ENCODE measurements at regions not wholly inside any gene's neighbourhood (a gene's known extent, or its start where the extent isn't known, plus 50 kb on each side); places are given as distances from the start of the nearest gene placed in this dataset.

DNA sequence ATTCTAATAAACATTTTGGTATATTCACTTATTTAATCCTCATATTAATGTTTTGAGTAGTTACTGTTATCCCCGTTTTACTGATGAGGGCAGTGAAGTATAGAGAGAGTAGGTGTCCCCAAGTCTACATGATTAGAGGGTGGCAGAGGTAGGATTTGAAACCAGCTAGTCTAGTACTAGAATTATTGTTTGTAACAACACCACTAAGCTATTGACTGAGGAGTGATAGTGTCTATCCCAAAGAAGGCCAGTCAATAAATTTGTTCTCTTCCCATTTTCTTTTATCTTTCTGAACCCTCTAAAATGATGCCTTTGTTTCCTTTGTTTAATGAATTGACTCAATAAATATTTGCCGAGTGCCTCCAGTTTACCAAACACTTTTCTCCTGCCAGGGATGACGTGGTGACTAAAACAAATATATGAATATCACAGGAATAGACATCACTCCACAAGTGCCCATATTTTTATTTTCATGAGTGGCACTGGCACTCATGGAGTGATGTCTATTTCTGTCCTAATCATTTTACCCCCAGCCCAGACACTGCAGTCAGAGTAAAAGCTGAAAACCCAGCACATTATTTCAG is 247.5 kb downstream of the SLC16A7 start:
- TF ChIP-seq EP300 (conservative IDR thresholded peaks at IDR 0.05; ENCODE audit: poor library complexity, severe bottlenecking), result no peak
- TF ChIP-seq CTCF (IDR thresholded peaks at IDR 0.05; ENCODE audit: poor library complexity, severe bottlenecking), result no peak
- TF ChIP-seq, protein P1, sequence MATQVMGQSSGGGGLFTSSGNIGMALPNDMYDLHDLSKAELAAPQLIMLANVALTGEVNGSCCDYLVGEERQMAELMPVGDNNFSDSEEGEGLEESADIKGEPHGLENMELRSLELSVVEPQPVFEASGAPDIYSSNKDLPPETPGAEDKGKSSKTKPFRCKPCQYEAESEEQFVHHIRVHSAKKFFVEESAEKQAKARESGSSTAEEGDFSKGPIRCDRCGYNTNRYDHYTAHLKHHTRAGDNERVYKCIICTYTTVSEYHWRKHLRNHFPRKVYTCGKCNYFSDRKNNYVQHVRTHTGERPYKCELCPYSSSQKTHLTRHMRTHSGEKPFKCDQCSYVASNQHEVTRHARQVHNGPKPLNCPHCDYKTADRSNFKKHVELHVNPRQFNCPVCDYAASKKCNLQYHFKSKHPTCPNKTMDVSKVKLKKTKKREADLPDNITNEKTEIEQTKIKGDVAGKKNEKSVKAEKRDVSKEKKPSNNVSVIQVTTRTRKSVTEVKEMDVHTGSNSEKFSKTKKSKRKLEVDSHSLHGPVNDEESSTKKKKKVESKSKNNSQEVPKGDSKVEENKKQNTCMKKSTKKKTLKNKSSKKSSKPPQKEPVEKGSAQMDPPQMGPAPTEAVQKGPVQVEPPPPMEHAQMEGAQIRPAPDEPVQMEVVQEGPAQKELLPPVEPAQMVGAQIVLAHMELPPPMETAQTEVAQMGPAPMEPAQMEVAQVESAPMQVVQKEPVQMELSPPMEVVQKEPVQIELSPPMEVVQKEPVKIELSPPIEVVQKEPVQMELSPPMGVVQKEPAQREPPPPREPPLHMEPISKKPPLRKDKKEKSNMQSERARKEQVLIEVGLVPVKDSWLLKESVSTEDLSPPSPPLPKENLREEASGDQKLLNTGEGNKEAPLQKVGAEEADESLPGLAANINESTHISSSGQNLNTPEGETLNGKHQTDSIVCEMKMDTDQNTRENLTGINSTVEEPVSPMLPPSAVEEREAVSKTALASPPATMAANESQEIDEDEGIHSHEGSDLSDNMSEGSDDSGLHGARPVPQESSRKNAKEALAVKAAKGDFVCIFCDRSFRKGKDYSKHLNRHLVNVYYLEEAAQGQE (IDR thresholded peaks at IDR 0.05; ENCODE audit: borderline replicate concordance), result no peak
- TF ChIP-seq TAF1 (IDR thresholded peaks at IDR 0.05; ENCODE audit: low read depth), result no peak
- TF ChIP-seq RAD21 (conservative IDR thresholded peaks at IDR 0.05), result no peak
- TF ChIP-seq SMC3 (conservative IDR thresholded peaks at IDR 0.05; ENCODE audit: poor library complexity), result no peak
- TF ChIP-seq MXI1 (conservative IDR thresholded peaks at IDR 0.05; ENCODE audit: poor library complexity, severe bottlenecking), result no peak
- TF ChIP-seq POLR2AphosphoS5 (IDR thresholded peaks at IDR 0.05), result no peak
- no peak for TF ChIP-seq EZH2 (IDR thresholded peaks at IDR 0.05; ENCODE audit: borderline replicate concordance, insufficient read depth, low read length, poor library complexity, severe bottlenecking)

Data from neural cell (in vitro differentiated cells).